ENCODE measurements at regions not wholly inside any gene's neighbourhood (a gene's known extent, or its start where the extent isn't known, plus 50 kb on each side); places are given as distances from the start of the nearest gene placed in this dataset.
"Not testable (repeated sequence)": the region's sequence is repeated elsewhere in the genome, so short reads cannot be mapped to it uniquely, and the experiment has no call there.

DNA sequence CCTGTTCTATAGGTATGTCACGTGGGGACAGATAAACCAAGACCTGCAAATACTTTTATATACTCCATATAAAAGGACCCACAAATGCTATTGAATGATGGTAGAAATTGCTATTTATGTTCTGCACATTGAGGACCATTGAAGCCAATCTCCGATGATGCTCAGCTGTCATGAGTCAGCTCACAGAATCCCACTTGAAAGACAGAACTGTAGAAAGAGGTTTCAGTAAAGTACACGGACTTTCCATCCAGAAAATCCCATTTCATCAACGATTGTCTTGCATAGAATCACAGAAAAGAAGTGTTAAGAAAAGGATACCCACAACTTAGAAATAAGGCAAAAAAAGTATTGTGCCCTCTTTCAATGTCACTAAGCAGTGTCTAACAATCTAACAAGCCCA, 169.0 kb upstream of the COPS8 start:
- no peak for DNase-seq (ENCODE audit: low spot score in 2 of 2)
- intact Hi-C loops (cut with DNase I; ENCODE audit: low total_unique reads) = no loop called here
- 86 to 88% methylated on average over 4 of the region's 4 CpGs for WGBS, 2 donors
- TF ChIP-seq, protein P1, sequence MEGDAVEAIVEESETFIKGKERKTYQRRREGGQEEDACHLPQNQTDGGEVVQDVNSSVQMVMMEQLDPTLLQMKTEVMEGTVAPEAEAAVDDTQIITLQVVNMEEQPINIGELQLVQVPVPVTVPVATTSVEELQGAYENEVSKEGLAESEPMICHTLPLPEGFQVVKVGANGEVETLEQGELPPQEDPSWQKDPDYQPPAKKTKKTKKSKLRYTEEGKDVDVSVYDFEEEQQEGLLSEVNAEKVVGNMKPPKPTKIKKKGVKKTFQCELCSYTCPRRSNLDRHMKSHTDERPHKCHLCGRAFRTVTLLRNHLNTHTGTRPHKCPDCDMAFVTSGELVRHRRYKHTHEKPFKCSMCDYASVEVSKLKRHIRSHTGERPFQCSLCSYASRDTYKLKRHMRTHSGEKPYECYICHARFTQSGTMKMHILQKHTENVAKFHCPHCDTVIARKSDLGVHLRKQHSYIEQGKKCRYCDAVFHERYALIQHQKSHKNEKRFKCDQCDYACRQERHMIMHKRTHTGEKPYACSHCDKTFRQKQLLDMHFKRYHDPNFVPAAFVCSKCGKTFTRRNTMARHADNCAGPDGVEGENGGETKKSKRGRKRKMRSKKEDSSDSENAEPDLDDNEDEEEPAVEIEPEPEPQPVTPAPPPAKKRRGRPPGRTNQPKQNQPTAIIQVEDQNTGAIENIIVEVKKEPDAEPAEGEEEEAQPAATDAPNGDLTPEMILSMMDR (IDR thresholded peaks at IDR 0.05) = no peak
- TF ChIP-seq POLR2A (IDR thresholded peaks at IDR 0.05) = no peak
- no peak overlapping the region for H3K4me3 ChIP-seq (ENCODE audit: low read depth, poor library complexity, severe bottlenecking)

DNA sequence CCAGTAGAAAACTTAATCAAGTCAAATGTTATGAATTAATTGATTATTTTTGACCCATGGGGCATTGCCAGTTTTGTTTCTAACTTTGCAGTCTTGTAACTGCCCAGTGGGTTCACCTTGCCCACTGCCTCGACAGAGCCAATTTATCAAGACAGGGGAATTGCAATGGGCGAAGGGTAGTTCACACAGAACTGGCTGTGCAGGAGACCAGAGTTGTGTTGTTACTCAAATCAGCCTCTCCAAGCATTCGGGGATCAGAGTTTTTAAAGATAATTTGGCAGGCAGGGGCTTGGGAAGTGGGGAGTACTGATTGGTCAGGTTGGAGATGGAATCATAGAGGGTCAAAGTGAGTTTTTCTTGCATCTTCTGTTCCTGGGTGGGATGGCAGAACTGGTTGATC, 168.5 kb upstream of the COPS8 start:
- no peak for TF ChIP-seq POLR2A (IDR thresholded peaks at IDR 0.05)
- TF ChIP-seq, protein P1 (IDR thresholded peaks at IDR 0.05) = no peak
- 90 to 92% methylated on average over 3 of the region's 3 CpGs for WGBS, 2 donors
- intact Hi-C loops (cut with DNase I; ENCODE audit: low total_unique reads) = no loop called here
- DNase-seq (ENCODE audit: low spot score in 2 of 2) = no peak
- no peak overlapping the region for H3K4me3 ChIP-seq (ENCODE audit: low read depth, poor library complexity, severe bottlenecking)

DNA sequence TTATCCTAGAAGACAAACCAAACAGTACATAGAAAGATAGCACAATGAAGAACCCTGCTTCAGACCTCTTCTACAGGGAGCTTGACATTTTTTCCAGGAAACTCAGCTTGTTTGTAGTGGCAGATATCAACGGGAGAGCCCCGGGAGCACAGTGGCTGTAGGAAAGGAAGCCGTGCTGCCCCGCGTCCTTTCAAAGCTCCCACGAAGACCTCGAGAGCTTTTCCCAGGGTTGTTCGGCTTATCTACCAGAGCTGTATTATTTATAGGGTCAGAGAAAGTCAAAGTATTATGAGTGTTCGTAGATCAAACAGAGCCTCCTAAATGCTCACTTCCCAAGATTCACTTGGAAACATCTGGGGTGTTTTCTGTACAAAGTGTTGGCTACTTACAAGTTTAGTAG, 167.1 kb upstream of the COPS8 start:
- DNase-seq (ENCODE audit: low spot score in 2 of 2) = peak in 1 of 2 donors; percentile 2
- 71 to 84% methylated on average over 9 of the region's 9 CpGs for WGBS, 2 donors
- intact Hi-C loops (cut with DNase I; ENCODE audit: low total_unique reads) = no loop called here
- TF ChIP-seq, protein P1 (IDR thresholded peaks at IDR 0.05) = no peak
- TF ChIP-seq POLR2A (IDR thresholded peaks at IDR 0.05) = no peak
- H3K4me3 ChIP-seq (ENCODE audit: low read depth, poor library complexity, severe bottlenecking) = no peak overlapping the region

DNA sequence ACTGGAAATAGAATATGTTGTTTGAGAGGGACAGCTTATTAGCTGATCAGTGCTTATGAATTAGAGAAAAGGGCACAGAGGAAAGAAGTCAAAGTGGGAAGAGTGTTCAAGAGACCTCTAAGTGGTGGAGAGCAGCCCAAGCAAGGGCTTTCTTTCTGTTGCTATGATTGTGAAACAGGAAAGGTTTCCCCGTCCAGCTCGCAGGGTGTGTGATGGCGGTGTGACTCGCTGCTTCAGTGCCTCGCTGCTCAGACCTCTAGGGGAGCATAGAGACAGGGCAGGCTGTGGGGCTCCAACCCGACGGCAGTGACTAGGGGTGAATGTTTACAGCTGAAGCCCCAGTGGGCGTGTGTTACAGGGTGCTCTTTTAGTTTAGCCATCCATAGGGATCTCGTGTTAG, 166.5 kb upstream of the COPS8 start:
- intact Hi-C loops (cut with DNase I; ENCODE audit: low total_unique reads) = no loop called here
- WGBS, 2 donors = 77 to 81% methylated on average over 9 of the region's 9 CpGs
- TF ChIP-seq POLR2A (IDR thresholded peaks at IDR 0.05) = no peak
- TF ChIP-seq, protein P1 (IDR thresholded peaks at IDR 0.05) = no peak
- DNase-seq (ENCODE audit: low spot score in 2 of 2) = peak in 1 of 2 donors; percentile 8
- no peak overlapping the region for H3K4me3 ChIP-seq (ENCODE audit: low read depth, poor library complexity, severe bottlenecking)

DNA sequence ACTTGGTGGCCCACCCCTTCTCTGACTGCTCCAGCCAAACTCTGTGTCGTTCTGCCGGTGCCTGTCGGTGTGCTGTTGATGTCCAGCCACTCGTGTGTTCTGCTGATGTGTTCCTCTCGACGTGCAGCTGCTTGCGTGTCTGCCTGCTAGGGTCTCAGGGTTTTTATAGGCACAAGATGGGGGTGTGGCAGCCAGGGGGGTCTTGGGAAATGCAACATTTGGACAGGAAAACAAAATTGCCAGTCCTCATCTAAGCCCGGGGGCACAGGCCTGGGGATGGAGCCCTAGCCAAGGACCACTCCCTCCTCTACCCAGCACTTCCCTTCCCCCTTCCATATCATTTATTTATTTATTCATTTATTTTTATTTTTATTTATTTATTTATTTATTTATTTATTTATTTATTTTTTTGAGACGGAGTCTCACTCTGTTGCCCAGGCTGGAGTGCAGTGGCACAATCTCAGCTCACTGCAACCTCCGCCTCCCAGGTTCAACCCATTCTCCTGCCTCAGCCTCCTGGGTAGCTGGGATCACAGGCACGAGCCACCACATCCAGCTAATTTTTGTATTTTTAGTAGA, 165.8 kb upstream of the COPS8 start:
- H3K4me3 ChIP-seq (ENCODE audit: low read depth, poor library complexity, severe bottlenecking); DNase-seq (ENCODE audit: low spot score in 2 of 2): not testable (repeated sequence)
- intact Hi-C loops (cut with DNase I; ENCODE audit: low total_unique reads) = loop anchor here (5.0 kb wide), 1 partner anchor 773 kb away; no protein-coding TSS in a partner anchor
- 94 to 95% methylated on average over 11 of the region's 11 CpGs for WGBS, 2 donors

DNA sequence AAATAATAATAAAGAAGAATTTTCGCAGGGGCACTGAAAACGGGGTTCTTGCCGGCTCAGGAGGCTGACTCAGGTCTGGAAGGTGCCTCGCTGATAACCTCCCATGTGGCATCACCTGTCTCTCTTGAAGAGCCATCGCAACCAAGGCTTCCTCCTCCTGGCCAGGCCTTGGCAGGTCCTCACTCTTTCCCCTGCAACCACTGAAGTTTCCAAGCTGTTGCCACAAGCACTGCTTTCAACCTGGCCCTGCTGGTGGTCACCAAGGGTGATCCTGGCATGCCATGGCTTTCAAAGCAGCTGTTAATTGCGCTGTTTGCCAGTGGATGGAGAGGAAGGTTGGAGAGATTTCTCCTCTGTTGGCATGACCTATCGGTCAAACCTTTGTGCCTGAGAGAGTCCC, 163.6 kb upstream of the COPS8 start:
- H3K4me3 ChIP-seq (ENCODE audit: low read depth, poor library complexity, severe bottlenecking) = no peak overlapping the region
- DNase-seq (ENCODE audit: low spot score in 2 of 2) = no peak
- WGBS, 2 donors = 95 to 96% methylated on average over 7 of the region's 7 CpGs
- TF ChIP-seq, protein P1 (IDR thresholded peaks at IDR 0.05) = no peak
- TF ChIP-seq POLR2A (IDR thresholded peaks at IDR 0.05) = no peak
- intact Hi-C loops (cut with DNase I; ENCODE audit: low total_unique reads) = loop anchor here (5.0 kb wide), 1 partner anchor 775 kb away; no protein-coding TSS in a partner anchor
